Thyroid gland (tissue), 4 donors: ENCODE measurements at regions not wholly inside any gene's neighbourhood (a gene's known extent, or its start where the extent isn't known, plus 50 kb on each side); places are given as distances from the start of the nearest gene placed in this dataset.
"Not testable (repeated sequence)": the region's sequence is repeated elsewhere in the genome, so short reads cannot be mapped to it uniquely, and the experiment has no call there.

Source experiments
- CTCF ChIP-seq, 6 experiments: fragments of 200-600 bp in 3 of 6; fragments of 450-650 bp in 3 of 6; sonication (generic) in 3 of 6; IDR thresholded peaks; one replicate each; pipeline ENCODE4 v1.5.1; 2016 to 2019; ENCODE audit warnings: antibody characterized with exemption in 6 of 6, mild to moderate bottlenecking in 2 of 6, inconsistent platforms in 1 of 6, moderate library complexity in 1 of 6
- POLR2A ChIP-seq, 2 donors: fragments of 450-650 bp; IDR thresholded peaks; one replicate each; pipeline ENCODE4 v1.6.1; 2017; ENCODE audit warnings: antibody characterized with exemption in 2 of 2, mild to moderate bottlenecking in 2 of 2, moderate library complexity in 1 of 2

GRCh38 chr1:120557605-120558302, 142.9 kb downstream of the NBPF8 start:
- TF ChIP-seq CTCF, POLR2A (IDR thresholded peaks at IDR 0.05): not testable (repeated sequence)
